Thymus (tissue), 11 donors: ENCODE measurements at regions not wholly inside any gene's neighbourhood (a gene's known extent, or its start where the extent isn't known, plus 50 kb on each side); places are given as distances from the start of the nearest gene placed in this dataset.
A peak's percentile ranks its signal among the peaks of the same experiment; 100 is the strongest.
"Not testable (repeated sequence)": the region's sequence is repeated elsewhere in the genome, so short reads cannot be mapped to it uniquely, and the experiment has no call there.

ENCODE experiments used
- DNase-seq, 9 donors: peaks; one replicate each; pipeline ENCODE4 v3.0.0-alpha.2; 2013; ENCODE audit warnings: low spot score in 9 of 9, low read depth in 6 of 9, missing footprints in 1 of 9
- H3K27ac ChIP-seq, 2 donors: one replicate each; pipeline ENCODE4 v1.5.1; 2013; ENCODE audit warnings: control low read depth in 1 of 2, low read depth in 1 of 2, low read length in 1 of 2, mild to moderate bottlenecking in 1 of 2, moderate library complexity in 1 of 2
- H3K27me3 ChIP-seq, 2 donors: one replicate each; pipeline ENCODE4 v1.5.1; 2013; ENCODE audit warnings: low read length in 1 of 2; ENCODE audit not compliant: control insufficient read depth in 2 of 2, insufficient read depth in 1 of 2
- H3K36me3 ChIP-seq, 2 donors: one replicate each; pipeline ENCODE4 v1.5.1; 2013; ENCODE audit warnings: low read length in 1 of 2, mild to moderate bottlenecking in 1 of 2, moderate library complexity in 1 of 2; ENCODE audit not compliant: control insufficient read depth in 2 of 2, insufficient read depth in 2 of 2
- H3K4me1 ChIP-seq, 2 donors: one replicate each; pipeline ENCODE4 v1.5.1; 2013; ENCODE audit warnings: low read length in 2 of 2; ENCODE audit not compliant: control insufficient read depth in 2 of 2, insufficient read depth in 2 of 2
- H3K4me3 ChIP-seq, 2 donors: one replicate each; pipeline ENCODE4 v1.5.1; 2013; ENCODE audit warnings: low read length in 2 of 2, control low read depth in 1 of 2, mild to moderate bottlenecking in 1 of 2
- H3K9me3 ChIP-seq, 2 donors: one replicate each; pipeline ENCODE4 v1.5.1; 2013; ENCODE audit warnings: low read length in 1 of 2, mild to moderate bottlenecking in 1 of 2; ENCODE audit not compliant: control insufficient read depth in 2 of 2, insufficient read depth in 1 of 2
- WGBS: extraction: QIAGEN DNeasy Blood & Tissue Kit; methylation state at CpG from one replicate; pipeline ENCODE4 v1.1.7; 2013; 5-methylcytosine and 5-hydroxymethylcytosine counted together
- donor health status: healthy.

DNA sequence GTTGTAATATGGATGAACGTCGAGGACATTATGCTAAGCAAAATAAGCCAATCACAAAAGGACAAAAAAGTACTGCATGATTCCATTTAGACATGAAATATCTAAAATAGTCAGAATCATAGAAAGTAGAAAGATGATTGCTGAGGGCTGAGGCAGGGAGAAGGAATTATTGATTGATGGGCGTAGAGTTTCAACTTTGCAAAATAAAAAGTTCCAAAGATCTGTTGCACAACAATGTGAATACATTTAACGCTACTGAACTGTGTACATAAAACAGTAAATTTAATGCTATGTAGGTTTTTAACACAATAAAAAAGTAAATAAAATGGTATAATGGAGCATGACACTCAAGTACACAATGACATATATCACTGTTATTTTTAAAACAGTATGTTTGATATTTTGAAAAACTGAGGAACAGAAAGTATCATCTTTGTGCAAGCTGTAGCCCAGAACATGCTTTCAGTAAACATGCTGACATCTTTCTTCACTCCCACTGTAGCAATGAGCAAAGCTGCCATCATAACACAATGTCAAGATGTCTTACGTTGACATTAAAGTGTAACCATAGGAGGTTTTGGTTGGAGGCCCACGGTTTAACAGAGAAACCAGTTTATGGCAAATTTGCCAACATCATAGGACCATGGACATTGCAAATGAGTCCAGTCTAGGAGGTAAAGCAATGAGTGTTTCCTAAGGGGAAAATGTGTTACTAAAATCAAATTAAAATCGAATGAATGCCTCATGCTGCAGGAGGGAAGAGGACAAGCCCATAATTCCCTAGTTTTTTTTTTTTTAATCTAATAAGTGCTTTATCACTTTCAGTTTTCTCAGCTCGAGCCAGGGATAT is 125.8 kb upstream of the SGCD start:
- no peak overlapping the region for H3K27ac ChIP-seq
- no peak overlapping the region for H3K4me3 ChIP-seq
- no peaks in the 10 kb centered on the region for H3K36me3 ChIP-seq
- no peaks in the 10 kb centered on the region for H3K9me3 ChIP-seq
- no peak for DNase-seq
- 90% methylated on average over 8 of the region's 8 CpGs for WGBS
- no peaks in the 10 kb centered on the region for H3K27me3 ChIP-seq
- H3K4me1 ChIP-seq, result no peaks in the 10 kb centered on the region

DNA sequence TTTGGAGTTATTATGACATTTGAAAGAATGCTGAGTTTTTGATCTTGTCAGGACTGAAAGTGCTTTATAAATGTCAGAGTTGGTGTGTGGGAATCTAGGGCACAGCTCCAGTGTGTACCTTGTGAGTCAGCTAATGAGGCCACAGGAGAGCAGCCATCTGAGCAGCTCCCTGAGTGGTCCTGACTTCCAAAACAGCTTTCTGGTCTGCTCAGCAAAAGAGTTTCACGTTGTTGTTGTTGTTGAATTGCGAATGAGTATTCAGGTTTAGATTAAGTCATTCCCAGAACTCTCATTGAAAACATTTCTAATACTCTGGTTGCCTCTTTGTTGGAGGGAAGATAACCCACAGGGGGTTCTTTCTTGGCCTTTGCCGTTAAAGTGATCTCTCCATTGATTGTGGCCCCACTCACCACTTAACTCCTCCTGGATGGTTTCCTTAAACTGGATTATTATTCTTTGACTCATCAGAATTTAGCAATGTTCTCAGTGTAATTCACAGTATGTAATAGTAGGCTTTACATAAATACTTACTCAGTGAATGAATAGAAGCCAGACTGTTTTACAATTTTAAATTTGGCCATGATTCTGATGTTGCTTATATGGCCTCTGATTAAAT is 125.1 kb upstream of the SGCD start:
- H3K9me3 ChIP-seq, result no peaks in the 10 kb centered on the region
- H3K4me1 ChIP-seq, result no peaks in the 10 kb centered on the region
- H3K4me3 ChIP-seq, result no peak overlapping the region
- no peak for DNase-seq
- 68% methylated on average over 3 of the region's 3 CpGs for WGBS
- H3K27me3 ChIP-seq, result no peaks in the 10 kb centered on the region
- H3K36me3 ChIP-seq, result no peaks in the 10 kb centered on the region
- H3K27ac ChIP-seq, result no peak overlapping the region

DNA sequence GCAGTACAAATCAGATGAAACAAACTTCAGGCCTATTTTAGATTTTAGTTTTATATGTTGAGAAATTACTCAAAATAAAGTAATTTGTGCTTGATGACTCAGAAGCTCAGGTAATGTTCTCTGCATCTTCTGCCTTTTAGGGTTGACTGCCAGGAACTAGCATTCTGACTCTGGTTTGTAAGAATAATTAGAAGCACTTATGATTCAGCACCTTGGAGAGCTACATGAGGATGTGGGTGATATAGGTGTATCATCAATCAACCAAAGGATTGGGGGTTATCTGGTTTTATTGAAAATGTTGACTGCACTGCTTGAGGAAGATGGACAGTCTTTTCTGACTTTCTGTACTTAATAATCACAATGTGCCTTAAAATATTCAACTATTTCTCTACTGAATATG is 118.7 kb upstream of the SGCD start:
- H3K27me3 ChIP-seq, result no peaks in the 10 kb centered on the region
- peak in 2 of 9 donors; percentile 0 to 5 for DNase-seq

GRCh38 chr5:156218367-156219158 is 108.4 kb upstream of the SGCD start:
- WGBS, result 95% methylated on average over 2 of the region's 2 CpGs
- Histone ChIP-seq H3K4me1 (no peaks in the 10 kb centered on the region), H3K36me3 (no peaks in the 10 kb centered on the region), H3K9me3 (no peaks in the 10 kb centered on the region), H3K4me3 (no peak overlapping the region), H3K27me3 (no peaks in the 10 kb centered on the region), H3K27ac (no peak overlapping the region)
- DNase-seq, result no peak

More for the DNA sequence above, 118.7 kb upstream of the SGCD start:
- H3K4me1 ChIP-seq, result no peaks in the 10 kb centered on the region
- no peaks in the 10 kb centered on the region for H3K36me3 ChIP-seq
- peaks cover 0 to 14% of the 10 kb centered on the region in 2 donors for H3K9me3 ChIP-seq
- no peak overlapping the region for H3K4me3 ChIP-seq
- no peak overlapping the region for H3K27ac ChIP-seq

GRCh38 chr5:156219483-156220005 is 107.4 kb upstream of the SGCD start:
- H3K27me3 ChIP-seq, result no peaks in the 10 kb centered on the region
- no peak for DNase-seq
- H3K4me1 ChIP-seq, result no peaks in the 10 kb centered on the region
- H3K36me3 ChIP-seq, result no peaks in the 10 kb centered on the region
- no peak overlapping the region for H3K4me3 ChIP-seq
- no peaks in the 10 kb centered on the region for H3K9me3 ChIP-seq
- 91% methylated on average over 3 of the region's 3 CpGs for WGBS
- H3K27ac ChIP-seq, result no peak overlapping the region

- H3K4me1 ChIP-seq, result no peaks in the 10 kb centered on the region
- H3K36me3 ChIP-seq, result no peaks in the 10 kb centered on the region
- H3K27me3 ChIP-seq, result no peaks in the 10 kb centered on the region
- WGBS, result 55% methylated on average over 2 of the region's 2 CpGs
- H3K9me3 ChIP-seq, result no peaks in the 10 kb centered on the region
- H3K27ac ChIP-seq, result no peak overlapping the region
- no peak for DNase-seq
- no peak overlapping the region for H3K4me3 ChIP-seq
Measured at GRCh38 chr5:156221816-156222215, 105.1 kb upstream of the SGCD start.

- Histone ChIP-seq H3K4me1 (no peaks in the 10 kb centered on the region), H3K4me3 (no peak overlapping the region), H3K27me3 (no peaks in the 10 kb centered on the region), H3K9me3 (no peaks in the 10 kb centered on the region), H3K27ac (no peak overlapping the region), H3K36me3 (no peaks in the 10 kb centered on the region)
- DNase-seq, result no peak
- 85% methylated on average over 3 of the region's 3 CpGs for WGBS
Measured at GRCh38 chr5:156223547-156223946, 103.4 kb upstream of the SGCD start.

GRCh38 chr5:156226485-156226884 is 100.5 kb upstream of the SGCD start:
- H3K4me3 ChIP-seq, result not testable (repeated sequence)

GRCh38 chr5:156230887-156231286 is 96.1 kb upstream of the SGCD start:
- H3K4me1 ChIP-seq, result no peaks in the 10 kb centered on the region
- H3K36me3 ChIP-seq, result no peaks in the 10 kb centered on the region
- no peaks in the 10 kb centered on the region for H3K27me3 ChIP-seq
- no peak overlapping the region for H3K4me3 ChIP-seq
- H3K9me3 ChIP-seq, result no peaks in the 10 kb centered on the region
- H3K27ac ChIP-seq, result no peak overlapping the region
- no peak for DNase-seq
- WGBS, result 90% methylated on average over 4 of the region's 4 CpGs

More at GRCh38 chr5:156226485-156226884, 100.5 kb upstream of the SGCD start:
- H3K27ac ChIP-seq, DNase-seq, H3K4me1 ChIP-seq, H3K9me3 ChIP-seq, H3K36me3 ChIP-seq, H3K27me3 ChIP-seq: not testable (repeated sequence)
- 97% methylated on average over 1 of the region's 1 CpG for WGBS
